ENCODE measurements at regions not wholly inside any gene's neighbourhood (a gene's known extent, or its start where the extent isn't known, plus 50 kb on each side); places are given as distances from the start of the nearest gene placed in this dataset.

DNA sequence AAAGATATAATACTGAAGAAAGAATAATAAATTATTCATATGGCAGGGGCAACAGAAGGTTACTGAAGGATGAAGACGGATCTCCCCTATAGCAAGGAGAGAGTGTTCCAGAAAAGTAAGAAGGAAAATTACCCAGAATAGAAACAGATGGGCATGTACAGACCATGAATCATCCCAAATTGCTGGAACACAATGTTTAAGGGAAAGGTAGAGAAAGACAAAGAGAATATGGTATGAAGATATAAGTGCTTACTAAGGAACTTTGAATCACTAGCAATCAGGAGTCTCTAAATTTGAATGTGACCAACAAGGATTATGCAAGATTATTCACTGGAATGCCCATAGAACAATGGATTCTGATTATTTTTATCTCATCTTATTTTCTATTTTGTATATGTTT lies 375.4 kb downstream of the COL11A1 start:
- no peaks in the 10 kb centered on the region for H3K9me3 ChIP-seq
- H3K27me3 ChIP-seq, result no peaks in the 10 kb centered on the region
- no peak overlapping the region for H3K27ac ChIP-seq
- no peaks in the 10 kb centered on the region for H3K4me1 ChIP-seq
- DNase-seq (no peak), ATAC-seq (no peak)
- H3K36me3 ChIP-seq, result no peaks in the 10 kb centered on the region
- no peak overlapping the region for H3K4me3 ChIP-seq
- intact Hi-C loops (cut with DNase I), result no loop called here
- TF ChIP-seq, protein P1, sequence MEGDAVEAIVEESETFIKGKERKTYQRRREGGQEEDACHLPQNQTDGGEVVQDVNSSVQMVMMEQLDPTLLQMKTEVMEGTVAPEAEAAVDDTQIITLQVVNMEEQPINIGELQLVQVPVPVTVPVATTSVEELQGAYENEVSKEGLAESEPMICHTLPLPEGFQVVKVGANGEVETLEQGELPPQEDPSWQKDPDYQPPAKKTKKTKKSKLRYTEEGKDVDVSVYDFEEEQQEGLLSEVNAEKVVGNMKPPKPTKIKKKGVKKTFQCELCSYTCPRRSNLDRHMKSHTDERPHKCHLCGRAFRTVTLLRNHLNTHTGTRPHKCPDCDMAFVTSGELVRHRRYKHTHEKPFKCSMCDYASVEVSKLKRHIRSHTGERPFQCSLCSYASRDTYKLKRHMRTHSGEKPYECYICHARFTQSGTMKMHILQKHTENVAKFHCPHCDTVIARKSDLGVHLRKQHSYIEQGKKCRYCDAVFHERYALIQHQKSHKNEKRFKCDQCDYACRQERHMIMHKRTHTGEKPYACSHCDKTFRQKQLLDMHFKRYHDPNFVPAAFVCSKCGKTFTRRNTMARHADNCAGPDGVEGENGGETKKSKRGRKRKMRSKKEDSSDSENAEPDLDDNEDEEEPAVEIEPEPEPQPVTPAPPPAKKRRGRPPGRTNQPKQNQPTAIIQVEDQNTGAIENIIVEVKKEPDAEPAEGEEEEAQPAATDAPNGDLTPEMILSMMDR (IDR thresholded peaks at IDR 0.05), result no peak

DNA sequence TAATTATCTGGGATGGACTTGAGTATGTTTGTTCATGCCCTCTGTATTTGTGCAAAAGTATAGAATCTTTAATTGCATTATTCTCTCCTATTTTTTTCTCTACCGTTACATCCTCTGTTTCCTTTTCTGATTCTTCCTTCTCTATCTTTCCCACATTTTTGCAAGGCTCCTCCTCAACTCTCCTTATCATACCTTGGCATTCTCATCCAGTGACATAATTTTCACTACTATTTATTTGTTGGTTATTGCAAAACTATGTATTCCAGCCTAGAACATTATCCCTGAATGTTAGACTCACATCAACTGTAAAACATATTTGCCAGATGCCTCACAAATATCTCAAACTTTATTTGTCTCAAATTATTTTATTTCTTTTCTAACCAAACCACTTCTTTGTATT lies 381.9 kb downstream of the COL11A1 start:
- DNase-seq (no peak), ATAC-seq (no peak)
- Histone ChIP-seq H3K9me3 (no peaks in the 10 kb centered on the region), H3K4me1 (no peaks in the 10 kb centered on the region), H3K27me3 (no peaks in the 10 kb centered on the region), H3K4me3 (no peak overlapping the region), H3K36me3 (no peaks in the 10 kb centered on the region), H3K27ac (no peak overlapping the region)
- TF ChIP-seq, protein P1 (IDR thresholded peaks at IDR 0.05), result no peak
- intact Hi-C loops (cut with DNase I), result no loop called here

DNA sequence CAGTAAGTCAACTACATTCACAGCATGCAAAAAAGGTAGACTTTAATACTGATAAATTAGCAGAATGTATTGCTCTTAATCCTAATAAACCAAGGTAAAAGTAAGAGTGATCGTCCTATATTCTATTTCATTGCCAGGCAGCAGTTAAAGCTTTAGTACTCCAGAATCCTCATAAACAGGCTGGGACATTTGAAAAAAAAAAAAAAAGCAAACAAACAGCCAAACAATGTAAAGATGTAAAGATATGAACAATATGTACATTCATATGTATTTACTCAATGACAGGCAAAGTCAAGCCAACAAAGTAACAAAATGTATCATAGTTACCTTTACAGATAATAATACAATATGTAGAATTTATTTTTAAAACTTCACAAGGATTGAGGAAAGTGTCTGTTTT lies 383.6 kb downstream of the COL11A1 start:
- no peaks in the 10 kb centered on the region for H3K9me3 ChIP-seq
- ATAC-seq (no peak), DNase-seq (no peak)
- no peaks in the 10 kb centered on the region for H3K4me1 ChIP-seq
- TF ChIP-seq, protein P1 (IDR thresholded peaks at IDR 0.05), result no peak
- no peaks in the 10 kb centered on the region for H3K36me3 ChIP-seq
- H3K27me3 ChIP-seq, result no peaks in the 10 kb centered on the region
- H3K27ac ChIP-seq, result no peak overlapping the region
- intact Hi-C loops (cut with DNase I), result no loop called here
- H3K4me3 ChIP-seq, result no peak overlapping the region

DNA sequence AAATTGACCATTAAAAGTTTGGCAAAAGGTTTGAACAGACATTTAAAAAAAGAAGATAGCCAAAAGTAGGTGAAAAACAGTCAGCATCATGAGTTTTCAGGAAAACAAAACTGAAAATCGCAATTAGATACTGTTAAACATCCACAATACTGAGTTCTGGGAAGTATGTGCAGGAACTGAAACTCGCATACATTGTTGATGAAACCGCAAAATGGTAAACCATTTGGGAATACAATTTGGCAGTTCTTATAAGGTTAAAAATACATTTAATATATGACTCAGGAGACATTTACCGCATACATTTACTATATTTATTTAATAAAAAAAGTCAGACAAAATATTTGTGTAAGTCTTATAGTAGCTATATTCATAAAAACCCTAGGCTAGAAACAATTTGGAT lies 393.2 kb downstream of the COL11A1 start:
- no peaks in the 10 kb centered on the region for H3K36me3 ChIP-seq
- no peak overlapping the region for H3K4me3 ChIP-seq
- H3K27ac ChIP-seq, result no peak overlapping the region
- TF ChIP-seq, protein P1 (IDR thresholded peaks at IDR 0.05), result no peak
- H3K9me3 ChIP-seq, result no peaks in the 10 kb centered on the region
- H3K4me1 ChIP-seq, result no peaks in the 10 kb centered on the region
- intact Hi-C loops (cut with DNase I), result no loop called here
- ATAC-seq (no peak), DNase-seq (no peak)
- no peaks in the 10 kb centered on the region for H3K27me3 ChIP-seq

DNA sequence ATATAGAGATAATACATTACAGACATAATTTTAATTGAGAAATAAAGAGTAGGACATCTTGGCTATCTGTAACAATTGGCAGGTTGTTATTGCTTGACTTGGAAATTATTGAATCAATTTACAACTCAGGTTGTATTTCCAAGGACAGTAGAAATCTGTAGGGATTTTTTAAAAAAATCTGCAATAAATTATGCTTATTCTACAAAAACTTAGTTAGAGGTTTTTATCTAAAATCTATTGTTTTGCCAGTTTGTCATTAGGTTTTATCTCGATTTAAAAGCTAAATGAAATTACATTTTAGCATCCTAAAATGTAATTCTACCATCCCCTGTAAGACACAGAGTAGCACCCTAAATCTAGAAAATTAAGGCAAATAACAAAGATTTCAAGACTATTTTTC lies 408.8 kb downstream of the COL11A1 start:
- Histone ChIP-seq H3K36me3 (no peaks in the 10 kb centered on the region), H3K4me3 (no peak overlapping the region), H3K27ac (no peak overlapping the region), H3K4me1 (no peaks in the 10 kb centered on the region), H3K9me3 (peaks cover 0 to 9% of the 10 kb centered on the region in 2 donors), H3K27me3 (no peaks in the 10 kb centered on the region)
- ATAC-seq, result no peak
- DNase-seq, result no peak
- intact Hi-C loops (cut with DNase I), result no loop called here
- TF ChIP-seq, protein P1 (IDR thresholded peaks at IDR 0.05), result no peak

All from left lung (tissue), 4 donors.